K562 (cell line): ENCODE measurements at regions not wholly inside any gene's neighbourhood (a gene's known extent, or its start where the extent isn't known, plus 50 kb on each side); places are given as distances from the start of the nearest gene placed in this dataset.

ENCODE experiments used
- ATAC-seq: fragments of 200-7000 bp; cut with Tn5 transposase; 3 replicates; pipeline ENCODE4 v1.9.1; 2020; ENCODE audit warnings: moderate library complexity
- BruUV-seq: library from RNA; stranded (reverse); fragments of 400-500 nt; replicated peaks from 2 replicates; lab custom pipeline; 2021; lab: Mats Ljungman, UMichigan
- CTCF ChIA-PET: fragments of 300-600 bp; formaldehyde crosslinking; extraction: SDS; loops from one replicate; lab custom pipeline; 2021; ENCODE audit warnings: low intra/inter-chr PET ratio; lab: Yijun Ruan, JAX
- POLR2A ChIA-PET: fragments of 300-600, 350-650 bp; sonication (Branson Sonifier 250); formaldehyde crosslinking; extraction: SDS; loops from one replicate; lab custom pipeline; 2021; ENCODE audit warnings: antibody characterized with exemption, inconsistent platforms; lab: Yijun Ruan, JAX
- DNase-seq, 4 experiments: peaks; one replicate each; pipeline versions ENCODE4 v3.0.0 to v3.0.0-alpha.2; 2011 to 2018; ENCODE audit warnings: low spot score in 3 of 4, mixed read lengths in 3 of 4; ENCODE audit errors: extremely low read depth in 1 of 4
- FAIRE-seq: peaks from 2 replicates; lab custom pipeline; 2011; peaks lifted over from hg19 to GRCh38; lab: Jason Lieb, UNC
- H2AFZ ChIP-seq: 2 replicates; pipeline ENCODE4 v1.6.0; 2011; ENCODE audit warnings: low read depth, low read length, control low read depth, inconsistent platforms
- H3K27ac ChIP-seq: fragments of 200-600 bp; 3 replicates; pipeline ENCODE4 v1.8.0; 2011; ENCODE audit warnings: low read depth, mild to moderate bottlenecking, control low read depth, inconsistent platforms, low read length, moderate library complexity, mixed read lengths; ENCODE audit errors: extremely low read depth
- H3K27me3 ChIP-seq, 2 experiments: fragments of 300-600 bp in 1 of 2; 2 replicates in 1 of 2; 3 replicates in 1 of 2; pipeline versions ENCODE4 v1.6.0 to v1.8.0; 2011; ENCODE audit warnings: inconsistent platforms in 2 of 2, low read length in 2 of 2, mild to moderate bottlenecking in 1 of 2, mixed read lengths in 1 of 2, moderate library complexity in 1 of 2; ENCODE audit not compliant: control insufficient read depth in 2 of 2, insufficient read depth in 2 of 2
- H3K36me3 ChIP-seq: fragments of 300-600 bp; 3 replicates; pipeline ENCODE4 v1.8.0; 2011; ENCODE audit warnings: mild to moderate bottlenecking, low read length, inconsistent platforms; ENCODE audit not compliant: control insufficient read depth, insufficient read depth
- H3K4me1 ChIP-seq, 2 experiments: fragments of 200-600 bp in 1 of 2; replicated peaks in 1 of 2; 2 replicates in 1 of 2; 3 replicates in 1 of 2; pipeline versions ENCODE4 v1.5.1 to v1.8.0; 2011; ENCODE audit warnings: inconsistent platforms in 2 of 2, low read length in 2 of 2, mild to moderate bottlenecking in 1 of 2, mixed read lengths in 1 of 2, moderate library complexity in 1 of 2; ENCODE audit not compliant: control insufficient read depth in 2 of 2, insufficient read depth in 2 of 2
- H3K4me2 ChIP-seq: 2 replicates; pipeline ENCODE4 v1.6.1; 2011; ENCODE audit warnings: low read length, control low read depth, inconsistent platforms, mixed read lengths; ENCODE audit not compliant: insufficient read depth
- H3K4me3 ChIP-seq: fragments of 200-600 bp; sonication (generic), shearing (Covaris generic); 2 replicates; pipeline ENCODE4 v1.5.1; 2016; ENCODE audit warnings: control low read depth, inconsistent platforms
- H3K79me2 ChIP-seq: fragments of 200-600 bp; 3 replicates; pipeline ENCODE4 v1.8.0; 2011; ENCODE audit warnings: low read length, inconsistent platforms; ENCODE audit not compliant: control insufficient read depth, insufficient read depth
- H3K9ac ChIP-seq, 2 experiments: 2 replicates each; pipeline versions ENCODE4 v1.6.0 to v1.6.1; 2011; ENCODE audit warnings: low read depth in 2 of 2, low read length in 2 of 2, control low read depth in 1 of 2, inconsistent platforms in 1 of 2, mild to moderate bottlenecking in 1 of 2, mixed read lengths in 1 of 2; ENCODE audit not compliant: insufficient read depth in 1 of 2
- H3K9me1 ChIP-seq: one replicate; pipeline ENCODE4 v1.6.0; 2011; ENCODE audit warnings: inconsistent platforms, mild to moderate bottlenecking, low read length, moderate library complexity; ENCODE audit not compliant: control insufficient read depth, insufficient read depth
- H3K9me3 ChIP-seq: replicated peaks from 2 replicates; pipeline ENCODE4 v1.5.1; 2011; ENCODE audit warnings: low read depth, low read length, inconsistent platforms; ENCODE audit not compliant: control insufficient read depth, insufficient read depth
- H4K20me1 ChIP-seq: replicated peaks from 2 replicates; pipeline ENCODE4 v1.6.1; 2011; ENCODE audit warnings: low read length, inconsistent platforms, mixed read lengths; ENCODE audit not compliant: control insufficient read depth, insufficient read depth
- HNRNPLL ChIP-seq: fragments of 200-400 bp; formaldehyde crosslinking; IDR thresholded peaks from 2 replicates; pipeline ENCODE4 v1.6.1; 2017; ENCODE audit warnings: low read length, low read depth, mild to moderate bottlenecking; ENCODE audit not compliant: poor library complexity, severe bottlenecking
- NCOA2 ChIP-seq, 2 experiments: fragments of 450-650 bp; IDR thresholded peaks; 2 replicates each; pipeline ENCODE4 v1.6.1; 2018; ENCODE audit warnings: mild to moderate bottlenecking in 2 of 2, moderate library complexity in 1 of 2; ENCODE audit not compliant: partially characterized antibody in 2 of 2
- SP1 ChIP-seq: sonication (generic); formaldehyde crosslinking; IDR thresholded peaks from 2 replicates; pipeline ENCODE4 v1.8.1; 2022; ENCODE audit warnings: mild to moderate bottlenecking, missing genetic modification reagents
- ZSCAN29 ChIP-seq: fragments of 450-650 bp; IDR thresholded peaks from 2 replicates; pipeline ENCODE4 v1.6.1; 2017
- WGBS: fragments of 100-300 bp; shearing (Covaris generic); methylation state at CpG from one replicate; pipeline ENCODE4 v1.1.6; 2016; ENCODE audit warnings: low coverage, mixed read lengths; ENCODE audit not compliant: insufficient coverage; ENCODE audit errors: missing lambda C conversion rate; 5-methylcytosine and 5-hydroxymethylcytosine counted together
- in situ Hi-C: fragments of 300-500 bp; cut with MboI; formaldehyde crosslinking; loops from 4 replicates; pipeline ENCODE4 v1.15.0; 2018; ENCODE audit warnings: inconsistent platforms, mixed read lengths
- intact Hi-C: fragments of 100-400 bp; cut with micrococcal nuclease; formaldehyde crosslinking; loops from 2 replicates; pipeline ENCODE4 v1.14.2; 2022
- TF ChIP-seq, protein P1 (sequence below): fragments of 450-650 bp; formaldehyde crosslinking; IDR thresholded peaks from 2 replicates; pipeline ENCODE4 v1.4.0; 2020; ENCODE audit warnings: mild to moderate bottlenecking, mixed read lengths

DNA sequence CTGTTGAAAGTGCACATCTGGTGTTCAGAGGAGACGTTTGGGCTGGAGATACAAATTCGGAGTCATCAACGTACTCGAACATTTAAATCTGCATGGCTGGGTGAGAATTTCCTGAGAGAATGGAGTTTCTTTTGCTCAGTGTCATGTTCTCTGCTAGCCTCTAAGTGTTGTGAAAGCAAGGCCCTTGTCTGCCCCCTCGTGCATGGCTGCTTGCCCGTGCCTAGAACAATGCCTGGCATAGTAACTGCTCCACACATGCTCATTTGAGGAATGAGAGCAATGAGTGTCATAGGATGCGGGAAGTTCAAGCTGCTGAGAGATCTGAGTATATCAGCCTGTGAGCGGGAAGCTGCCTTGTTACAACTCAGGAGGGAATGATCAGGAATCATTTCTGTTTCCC, 171.1 kb upstream of the CSF3R start:
- intact Hi-C loops: no loop called here
- FAIRE-seq: no peak
- H3K4me3 ChIP-seq: no peak overlapping the region
- H3K9me1 ChIP-seq: no peaks in the 10 kb centered on the region
- in situ Hi-C loops: no loop called here
- WGBS: 0% methylated on average over 8 of the region's 8 CpGs
- CTCF ChIA-PET: no interaction called here
- POLR2A ChIA-PET: no interaction called here
- H3K9ac ChIP-seq: no peak overlapping the region
- H3K4me1 ChIP-seq: no peaks in the 10 kb centered on the region
- no peak for ATAC-seq
- H3K79me2 ChIP-seq: no peaks in the 10 kb centered on the region
- no peak overlapping the region for H2AFZ ChIP-seq
- no peaks in the 10 kb centered on the region for H3K36me3 ChIP-seq
- no peak overlapping the region for H3K4me2 ChIP-seq
- H4K20me1 ChIP-seq: peaks cover 10% of the 10 kb centered on the region; the same call in 1 of the 2 replicates
- TF ChIP-seq ZSCAN29 (no peak), SP1 (CRISPR knock-in tag) (no peak), NCOA2 (IDR thresholded peaks at IDR 0.05; ENCODE audit: partially characterized antibody in 2 of 2) (no peak), HNRNPLL (no peak)
- TF ChIP-seq, protein P1, sequence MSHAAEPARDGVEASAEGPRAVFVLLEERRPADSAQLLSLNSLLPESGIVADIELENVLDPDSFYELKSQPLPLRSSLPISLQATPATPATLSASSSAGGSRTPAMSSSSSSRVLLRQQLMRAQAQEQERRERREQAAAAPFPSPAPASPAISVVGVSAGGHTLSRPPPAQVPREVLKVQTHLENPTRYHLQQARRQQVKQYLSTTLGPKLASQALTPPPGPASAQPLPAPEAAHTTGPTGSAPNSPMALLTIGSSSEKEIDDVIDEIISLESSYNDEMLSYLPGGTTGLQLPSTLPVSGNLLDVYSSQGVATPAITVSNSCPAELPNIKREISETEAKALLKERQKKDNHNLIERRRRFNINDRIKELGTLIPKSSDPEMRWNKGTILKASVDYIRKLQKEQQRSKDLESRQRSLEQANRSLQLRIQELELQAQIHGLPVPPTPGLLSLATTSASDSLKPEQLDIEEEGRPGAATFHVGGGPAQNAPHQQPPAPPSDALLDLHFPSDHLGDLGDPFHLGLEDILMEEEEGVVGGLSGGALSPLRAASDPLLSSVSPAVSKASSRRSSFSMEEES (CRISPR knock-in tag): no peak
- peaks cover 0 to 23% of the 10 kb centered on the region in 2 experiments; a peak in 4 of 5 replicates for H3K27me3 ChIP-seq
- no peaks in the 10 kb centered on the region for H3K9me3 ChIP-seq
- no peak overlapping the region for H3K27ac ChIP-seq
- no TSS peak for BruUV-seq
- DNase-seq: no peak
